ENCODE measurements at regions not wholly inside any gene's neighbourhood (a gene's known extent, or its start where the extent isn't known, plus 50 kb on each side); places are given as distances from the start of the nearest gene placed in this dataset.

- no TSS peak for BruUV-seq (replicated peaks)
- Histone ChIP-seq H3K4me2 (ENCODE audit: insufficient read depth, low read length) (no peak overlapping the region), H3K27ac (ENCODE audit: extremely low read depth, low read depth, low read length) (no peak overlapping the region), H3K4me3 (no peak overlapping the region), H3K9me3 (replicated peaks; ENCODE audit: control insufficient read depth, insufficient read depth, low read depth, low read length) (no peaks in the 10 kb centered on the region), H3K27me3 (ENCODE audit: control insufficient read depth in 2 of 2, insufficient read depth in 2 of 2, low read length in 2 of 2) (no peaks in the 10 kb centered on the region), H3K4me1 (replicated peaks in 1 of 2; ENCODE audit: control insufficient read depth in 2 of 2, insufficient read depth in 2 of 2, low read length in 2 of 2) (no peaks in the 10 kb centered on the region), H3K79me2 (ENCODE audit: control insufficient read depth, insufficient read depth, low read length) (no peaks in the 10 kb centered on the region), H3K9me1 (ENCODE audit: control insufficient read depth, insufficient read depth, low read length) (no peaks in the 10 kb centered on the region), H3K9ac (ENCODE audit: insufficient read depth in 1 of 2, low read depth in 2 of 2, low read length in 2 of 2) (no peak overlapping the region), H3K36me3 (ENCODE audit: control insufficient read depth, insufficient read depth, low read length) (no peaks in the 10 kb centered on the region), H2AFZ (ENCODE audit: low read depth, low read length) (no peak overlapping the region), H4K20me1 (replicated peaks; ENCODE audit: control insufficient read depth, insufficient read depth, low read length) (no peaks in the 10 kb centered on the region)
- POLR2A ChIA-PET = no interaction called here
- no peak for ATAC-seq
- WGBS (ENCODE audit: insufficient coverage, low coverage, missing lambda C conversion rate) = 0% methylated on average over 9 of the region's 9 CpGs
- in situ Hi-C loops (cut with MboI) (no loop called here), intact Hi-C loops (cut with micrococcal nuclease) (no loop called here)
- CTCF ChIA-PET (ENCODE audit: low intra/inter-chr PET ratio) = no interaction called here
- no peak for DNase-seq (ENCODE audit: extremely low read depth in 1 of 4, low spot score in 3 of 4)
- no peak for FAIRE-seq
- TF ChIP-seq HOMEZ (CRISPR knock-in tag; IDR thresholded peaks at IDR 0.05) (no peak), RUNX1 (IDR thresholded peaks at IDR 0.05; ENCODE audit: low read depth) (no peak), SIX5 (IDR thresholded peaks at IDR 0.05; ENCODE audit: borderline replicate concordance in 1 of 2, insufficient read depth in 1 of 2, low read depth in 1 of 2, low read length in 2 of 2) (no peak), FOXP4 (CRISPR knock-in tag; IDR thresholded peaks at IDR 0.05; ENCODE audit: borderline replicate concordance) (no peak), TAL1 (IDR thresholded peaks at IDR 0.05) (no peak), NCOR1 (IDR thresholded peaks at IDR 0.05) (no peak), RBM17 (IDR thresholded peaks at IDR 0.05; ENCODE audit: borderline replicate concordance, low read depth, low read length) (no peak), BRD9 (IDR thresholded peaks at IDR 0.05; ENCODE audit: low read depth, partially characterized antibody) (no peak), HMGXB4 (CRISPR knock-in tag; IDR thresholded peaks at IDR 0.05) (no peak)
Measured at GRCh38 chr9:16106021-16106571, 553.3 kb downstream of the CCDC171 start.

Measured in K562 (cell line).